Skeletal muscle cell (primary cell): ENCODE measurements at regions not wholly inside any gene's neighbourhood (a gene's known extent, or its start where the extent isn't known, plus 50 kb on each side); places are given as distances from the start of the nearest gene placed in this dataset.

Source experiments
- DNase-seq: peaks from one replicate; pipeline ENCODE4 v3.0.0-alpha.2; 2010; ENCODE audit warnings: low read depth
- H3K4me3 ChIP-seq: 2 replicates; pipeline ENCODE4 v1.5.1; 2011; ENCODE audit warnings: low read depth, mild to moderate bottlenecking, control low read depth, low read length, moderate library complexity

DNA sequence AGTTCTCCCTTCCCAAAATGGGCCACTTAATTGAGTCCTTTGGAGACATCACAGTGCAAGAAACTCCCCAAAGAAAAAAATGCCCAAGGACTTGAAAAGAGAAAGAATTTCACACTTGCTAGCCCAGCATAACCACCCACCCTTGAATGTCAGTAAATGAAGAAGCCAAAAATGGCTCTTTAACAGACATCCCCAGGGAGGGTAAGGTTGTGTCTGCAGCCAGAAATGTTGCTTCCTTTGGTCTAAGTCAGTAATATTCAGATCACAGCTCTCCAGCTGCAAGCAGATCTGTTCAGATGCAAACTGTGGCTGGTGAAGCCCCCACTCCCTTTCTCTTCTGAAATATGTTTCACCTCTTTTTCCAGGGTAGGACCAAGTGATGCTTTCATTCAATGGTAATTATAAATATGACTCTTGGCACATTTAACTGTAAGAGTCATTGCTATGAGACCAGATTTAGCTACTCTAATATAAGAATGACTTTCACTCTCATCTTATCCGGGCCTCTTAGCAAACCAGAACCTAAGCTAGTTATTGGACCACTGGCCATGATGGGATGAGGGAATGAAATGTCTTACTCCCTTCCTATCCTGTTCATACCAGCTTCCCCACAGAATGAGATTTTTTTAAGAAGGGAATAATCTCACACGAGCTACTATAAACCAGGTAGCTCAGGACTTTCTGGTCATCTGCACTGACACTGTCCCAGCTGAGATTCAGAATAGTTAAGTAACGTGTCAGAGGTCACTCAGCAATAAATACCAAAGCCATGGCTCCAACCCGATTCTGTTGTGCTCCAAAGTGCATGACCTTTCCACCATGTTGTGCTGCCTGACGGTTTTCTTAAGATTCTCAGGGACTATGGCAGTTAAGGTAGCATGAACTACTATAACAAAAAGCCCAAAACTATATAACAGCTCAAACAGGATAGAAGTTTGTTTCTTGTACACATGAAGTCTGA lies 234.1 kb downstream of the FOXO1 start:
- no peak overlapping the region for H3K4me3 ChIP-seq
- DNase-seq = no peak

DNA sequence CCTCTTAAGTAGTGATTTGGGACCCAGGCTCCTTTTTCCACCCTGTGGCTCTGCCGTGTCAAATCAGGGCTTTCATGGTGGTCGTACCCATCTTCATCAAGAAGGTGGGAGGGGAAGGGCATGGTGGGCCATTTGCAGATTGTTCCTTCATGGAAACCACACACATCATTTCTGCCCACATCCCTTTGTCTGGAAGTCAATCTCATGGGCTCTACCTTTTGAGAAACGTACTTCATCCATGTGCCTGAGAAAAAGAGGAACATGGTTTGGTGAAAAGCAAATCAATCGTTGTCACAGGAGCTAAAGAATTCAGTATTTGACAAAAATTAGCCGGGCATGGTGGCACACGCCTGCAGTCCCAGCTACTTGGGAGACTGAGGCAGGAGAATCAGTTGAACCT lies 233.4 kb downstream of the FOXO1 start:
- no peak overlapping the region for H3K4me3 ChIP-seq
- no peak for DNase-seq

DNA sequence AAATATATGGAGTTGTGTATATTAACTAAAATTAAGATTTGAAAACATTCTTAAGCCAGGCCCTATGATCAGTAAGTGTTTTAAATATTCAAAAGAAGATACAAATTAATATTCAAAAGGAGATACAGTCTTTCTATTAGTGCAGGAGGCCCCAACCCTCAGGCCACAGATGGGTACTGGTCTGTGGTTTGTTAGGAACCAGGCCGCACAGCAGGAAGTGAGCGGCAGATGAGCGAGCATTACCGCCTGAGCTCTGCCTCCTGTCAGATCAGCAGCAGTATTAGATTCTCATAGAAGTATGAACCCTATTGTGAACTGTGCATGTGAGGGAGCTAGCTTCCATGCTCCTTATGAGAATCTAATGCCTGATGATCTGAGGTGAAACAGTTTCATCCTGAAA lies 232.9 kb downstream of the FOXO1 start:
- no peak for DNase-seq
- H3K4me3 ChIP-seq = no peak overlapping the region

DNA sequence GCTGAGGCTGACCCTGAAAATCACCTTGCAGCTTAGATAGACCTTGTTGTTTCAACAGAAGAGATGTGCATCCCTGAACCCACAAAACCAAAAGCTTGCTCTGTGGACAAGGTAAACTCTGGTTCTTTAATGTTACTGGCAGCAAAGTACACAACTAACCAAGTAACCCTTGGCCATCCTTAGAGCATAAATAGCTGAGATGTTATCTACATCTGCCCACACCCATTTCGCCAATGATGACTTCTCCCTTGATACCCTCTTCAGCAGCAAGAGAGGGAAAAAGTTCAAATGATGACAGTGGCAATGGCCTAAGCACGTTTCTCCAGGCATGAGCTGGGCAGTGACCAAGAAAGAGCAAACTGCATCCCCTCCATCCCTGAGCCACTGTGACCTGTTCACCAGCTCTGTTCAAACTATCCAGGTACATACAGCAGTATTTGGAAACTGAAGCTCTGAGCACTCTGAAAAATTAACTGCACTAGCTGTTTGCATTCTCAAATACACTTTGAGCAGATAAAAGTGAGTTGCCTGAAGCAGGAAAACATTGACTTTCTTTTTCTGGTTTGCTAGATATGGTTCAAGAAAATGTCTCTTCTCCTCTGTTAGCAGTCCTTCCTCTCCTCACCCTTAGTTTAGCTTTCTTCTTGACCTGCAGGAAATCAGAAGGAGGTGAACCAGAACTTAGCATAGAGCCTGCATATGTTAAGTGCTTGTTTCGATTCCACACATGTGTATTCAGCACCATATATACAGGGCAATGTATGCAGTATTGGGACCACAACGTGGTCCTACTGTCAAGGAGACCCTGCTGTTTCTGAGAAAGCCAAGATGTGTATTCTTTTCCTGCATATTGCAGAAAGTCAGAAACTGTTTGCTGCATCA lies 231.7 kb downstream of the FOXO1 start:
- DNase-seq = no peak
- no peak overlapping the region for H3K4me3 ChIP-seq

DNA sequence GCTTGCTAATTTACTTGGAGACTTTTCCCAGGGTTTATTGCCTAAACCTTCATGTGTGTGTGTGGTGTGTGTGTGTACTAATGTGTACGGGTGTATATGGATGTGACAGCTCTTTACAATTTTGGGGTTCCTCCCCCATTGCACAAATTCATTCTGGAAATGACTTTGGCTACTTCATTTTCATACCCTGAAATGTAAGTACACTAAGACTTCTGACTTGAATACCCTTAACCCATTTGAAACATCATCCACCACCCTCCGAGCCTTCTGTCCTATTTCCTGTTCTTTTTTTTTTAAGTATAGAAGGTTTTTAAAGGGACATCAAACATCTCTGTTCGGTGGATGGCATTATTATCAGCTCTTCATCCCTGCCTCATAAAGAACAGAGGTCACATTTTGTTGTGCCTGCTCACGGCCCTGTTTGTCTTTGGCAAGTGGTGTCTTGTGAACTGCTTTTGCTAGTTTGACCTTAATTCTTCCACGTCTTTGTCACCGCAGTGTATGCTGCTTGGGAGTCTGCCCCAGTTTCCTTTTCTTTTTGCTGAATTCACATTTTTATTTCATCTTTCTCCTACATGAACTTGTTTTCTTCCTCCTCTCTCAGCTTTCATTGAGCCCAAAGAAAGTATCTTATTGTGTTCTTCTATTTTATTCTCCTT lies 228.3 kb downstream of the FOXO1 start:
- DNase-seq = no peak
- H3K4me3 ChIP-seq = no peak overlapping the region

DNA sequence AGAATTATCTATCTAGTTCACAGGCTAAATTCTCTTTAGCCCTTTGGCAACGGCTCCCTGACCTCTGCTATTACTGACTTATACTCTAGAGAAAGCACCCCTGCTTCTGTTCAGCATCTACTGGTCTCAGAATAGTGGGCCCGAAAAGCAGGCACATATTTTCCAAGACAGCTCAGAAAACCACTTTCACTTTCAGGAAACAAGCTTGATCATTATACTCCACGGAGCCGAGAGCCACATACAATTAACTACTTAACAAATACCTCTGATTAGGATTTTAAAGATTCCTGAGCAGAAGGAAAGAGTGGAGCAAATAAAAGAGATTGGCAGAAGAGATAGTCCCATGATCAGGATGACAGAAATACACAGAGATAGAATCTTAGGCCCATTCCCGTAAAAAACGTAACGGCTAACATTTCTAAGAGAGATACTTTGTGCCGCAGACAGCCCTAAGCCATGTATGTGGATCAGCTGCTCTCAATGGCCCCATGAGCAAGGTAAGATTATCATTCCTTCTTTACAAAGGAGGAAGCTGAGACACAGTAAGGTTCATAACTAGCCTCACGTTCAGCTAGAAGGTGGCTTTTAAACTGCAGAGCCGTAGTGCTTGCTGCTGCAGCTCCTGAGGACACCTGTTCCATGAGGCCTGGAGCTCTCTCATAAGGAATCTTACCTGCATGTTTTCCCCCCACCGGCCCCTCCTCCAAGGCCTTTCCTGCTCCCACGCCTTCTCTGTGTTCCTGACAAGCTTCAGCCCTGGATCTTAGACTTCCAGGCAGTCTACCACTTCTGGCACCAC lies 227.2 kb downstream of the FOXO1 start:
- H3K4me3 ChIP-seq = no peak overlapping the region
- DNase-seq = no peak

DNA sequence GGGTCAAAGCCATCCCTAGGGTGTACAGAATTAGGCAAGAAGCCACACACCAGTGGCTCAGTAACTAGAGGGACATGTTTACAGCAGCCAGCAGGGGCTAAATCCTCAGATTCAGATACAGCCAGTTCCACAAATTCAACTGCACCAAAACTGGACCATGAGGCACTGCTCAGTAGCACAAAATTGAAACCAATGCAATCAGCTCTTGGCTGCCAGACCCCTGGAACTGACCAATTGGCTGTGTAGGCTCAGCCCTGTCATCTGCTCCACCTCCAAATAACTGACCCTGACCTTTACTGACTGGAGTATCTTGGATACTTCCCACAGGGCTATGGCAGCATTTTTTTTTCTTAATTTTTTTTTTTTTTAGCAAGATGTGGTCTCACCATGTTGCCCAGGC lies 226.5 kb downstream of the FOXO1 start:
- no peak overlapping the region for H3K4me3 ChIP-seq
- no peak for DNase-seq

DNA sequence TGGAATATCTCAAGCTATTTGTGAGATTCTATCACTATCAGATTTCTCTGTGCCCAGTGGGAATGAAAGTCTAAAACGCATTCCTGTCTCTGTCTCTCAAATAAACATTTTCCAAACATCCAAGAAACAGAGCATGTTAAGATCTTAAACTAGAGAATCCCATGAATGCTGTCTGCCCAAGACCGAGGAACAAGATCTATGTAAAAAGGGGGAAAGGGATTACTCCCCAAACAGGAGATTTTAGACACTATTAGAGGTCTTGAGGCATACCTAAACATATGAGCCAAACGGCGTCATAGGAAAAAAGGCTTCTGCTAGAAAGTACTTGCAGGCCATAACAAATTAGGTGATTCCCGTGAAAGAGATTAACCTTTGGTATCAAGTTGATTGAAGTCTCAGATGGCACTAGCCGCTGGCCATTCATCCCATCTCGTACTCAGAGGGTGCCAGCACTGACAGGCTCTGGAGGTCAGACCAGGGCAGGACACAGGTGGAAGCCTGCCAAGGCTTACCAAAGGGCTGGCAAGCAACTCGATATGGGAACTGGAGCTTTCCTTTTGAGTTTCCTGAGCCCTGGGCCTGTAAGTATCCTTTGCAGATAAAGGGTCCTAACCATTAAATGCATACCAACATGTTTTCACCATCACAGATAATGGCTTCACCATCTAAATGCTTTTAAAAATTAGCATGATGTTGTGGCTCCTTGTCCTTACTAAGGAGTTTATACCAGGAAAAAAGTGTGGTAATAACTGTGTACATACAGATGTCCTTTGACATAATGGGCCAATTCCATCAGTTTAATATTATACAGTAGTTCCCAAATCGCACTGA lies 225.2 kb downstream of the FOXO1 start:
- no peak overlapping the region for H3K4me3 ChIP-seq
- DNase-seq = no peak

DNA sequence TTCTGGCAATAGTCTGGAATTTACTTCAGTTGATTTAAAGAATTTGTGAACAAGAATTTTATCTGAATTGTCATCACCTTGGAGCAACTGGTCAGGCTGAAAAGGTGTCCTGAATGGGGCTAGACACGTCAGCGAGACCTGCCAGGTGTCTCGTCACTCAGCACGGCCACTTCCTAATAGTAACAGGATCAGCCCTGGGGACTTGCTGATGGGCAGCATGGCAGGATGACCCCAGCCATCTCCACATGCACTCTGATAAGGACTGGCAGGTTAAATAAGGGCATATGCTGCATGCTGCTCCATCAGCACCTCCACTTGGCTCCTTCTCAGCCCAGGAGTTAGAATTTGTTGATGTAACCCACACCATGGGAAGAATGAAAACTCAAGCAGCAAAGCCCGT lies 224.2 kb downstream of the FOXO1 start:
- H3K4me3 ChIP-seq = no peak overlapping the region
- DNase-seq = no peak

DNA sequence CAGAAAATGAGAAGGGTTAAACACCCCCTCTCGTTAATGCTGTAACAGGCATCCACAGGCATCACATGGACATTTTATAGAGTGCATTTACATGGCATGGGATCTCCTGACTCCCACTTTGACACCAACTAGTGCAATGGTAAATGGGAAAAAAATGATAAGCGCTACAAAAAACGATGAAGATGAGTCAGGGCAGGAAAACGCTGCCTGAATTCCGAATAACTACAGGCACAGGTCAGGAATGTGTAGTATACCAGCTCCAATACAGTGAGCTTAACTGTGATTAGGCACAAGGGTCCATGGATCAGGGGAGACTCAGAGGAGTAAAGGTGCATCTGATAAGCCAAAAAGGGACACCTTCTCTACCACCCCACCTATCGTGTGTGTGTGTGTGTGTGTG lies 223.6 kb downstream of the FOXO1 start:
- no peak for DNase-seq

DNA sequence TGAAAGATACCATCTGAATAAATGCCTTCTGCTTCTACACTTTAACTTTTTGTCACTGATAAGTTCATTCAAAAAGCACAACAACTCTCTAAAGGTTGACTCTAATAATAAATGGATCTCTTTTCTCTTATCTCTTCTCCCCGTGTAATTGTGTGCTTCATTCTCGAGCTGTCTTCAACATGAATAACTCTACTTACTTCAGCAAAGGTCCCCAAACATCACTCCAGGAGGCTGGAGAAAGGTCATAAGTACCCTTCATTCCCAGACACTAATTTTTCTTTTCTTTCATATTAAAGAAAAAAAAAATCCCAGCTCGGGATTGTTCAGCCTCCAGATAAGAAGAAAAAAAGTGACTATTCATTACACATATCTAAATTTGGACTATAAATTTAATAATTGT lies 222.2 kb downstream of the FOXO1 start:
- DNase-seq = no peak
- no peak overlapping the region for H3K4me3 ChIP-seq

More for the DNA sequence above, 223.6 kb downstream of the FOXO1 start:
- no peak overlapping the region for H3K4me3 ChIP-seq

DNA sequence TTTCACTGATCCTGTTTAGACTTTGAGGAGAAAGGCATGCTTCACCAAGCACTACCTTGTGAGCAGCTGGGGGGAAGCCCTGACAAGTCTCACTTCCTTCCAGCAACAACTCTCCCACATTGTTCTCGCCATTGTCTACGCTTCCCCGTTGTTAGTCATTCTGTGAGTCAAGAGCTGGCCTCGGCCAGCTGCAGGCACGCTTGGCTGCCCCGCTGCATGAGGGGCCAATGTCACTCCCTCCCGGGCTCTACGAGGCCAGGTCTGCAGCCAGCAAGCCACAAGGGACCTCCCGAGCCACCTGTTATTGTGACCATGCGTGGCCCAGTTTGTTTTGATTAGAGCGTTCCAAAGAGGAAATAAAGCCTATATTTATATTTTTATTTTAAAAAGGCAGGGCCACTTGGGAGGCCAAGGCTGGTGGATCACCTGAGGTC lies 220.9 kb downstream of the FOXO1 start:
- no peak for DNase-seq
- no peak overlapping the region for H3K4me3 ChIP-seq

DNA sequence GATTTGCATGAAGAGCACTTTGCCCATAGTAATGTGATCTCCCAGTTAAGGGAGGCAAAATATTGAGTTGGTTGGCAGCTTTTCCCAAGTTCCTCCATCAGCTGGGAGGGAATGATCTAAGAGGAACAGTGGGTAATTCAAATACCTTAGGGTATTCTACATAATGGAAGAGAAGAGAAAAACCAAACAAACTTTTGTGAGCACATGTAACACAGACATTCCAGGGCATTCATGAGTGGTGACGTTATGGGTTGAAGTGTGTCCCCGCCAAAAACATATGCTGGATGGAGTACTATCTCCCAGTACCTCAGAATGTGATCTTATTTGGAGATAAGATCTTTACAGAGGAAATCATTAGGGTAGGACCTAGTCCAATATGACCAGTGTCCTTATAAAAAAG lies 220.1 kb downstream of the FOXO1 start:
- DNase-seq = no peak
- H3K4me3 ChIP-seq = no peak overlapping the region

DNA sequence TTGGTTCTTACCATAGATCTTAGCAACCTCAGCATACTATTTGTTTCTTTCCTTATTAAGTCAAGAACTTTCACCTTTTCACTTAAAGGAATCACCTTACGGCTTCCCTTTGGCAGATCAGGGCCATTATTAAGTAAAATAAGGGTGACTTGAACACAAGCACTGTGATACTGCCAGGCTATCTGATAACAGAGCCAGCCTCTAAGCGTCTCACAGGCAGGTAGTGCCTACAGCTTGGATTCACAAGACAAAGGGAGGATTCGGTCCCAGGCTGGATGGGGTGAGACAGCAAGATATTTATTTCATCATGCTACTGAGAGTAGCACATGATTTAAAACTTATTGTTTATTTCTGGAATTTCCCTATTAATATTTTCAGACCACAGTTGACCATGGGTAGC lies 218.6 kb downstream of the FOXO1 start:
- DNase-seq = no peak
- H3K4me3 ChIP-seq = no peak overlapping the region

DNA sequence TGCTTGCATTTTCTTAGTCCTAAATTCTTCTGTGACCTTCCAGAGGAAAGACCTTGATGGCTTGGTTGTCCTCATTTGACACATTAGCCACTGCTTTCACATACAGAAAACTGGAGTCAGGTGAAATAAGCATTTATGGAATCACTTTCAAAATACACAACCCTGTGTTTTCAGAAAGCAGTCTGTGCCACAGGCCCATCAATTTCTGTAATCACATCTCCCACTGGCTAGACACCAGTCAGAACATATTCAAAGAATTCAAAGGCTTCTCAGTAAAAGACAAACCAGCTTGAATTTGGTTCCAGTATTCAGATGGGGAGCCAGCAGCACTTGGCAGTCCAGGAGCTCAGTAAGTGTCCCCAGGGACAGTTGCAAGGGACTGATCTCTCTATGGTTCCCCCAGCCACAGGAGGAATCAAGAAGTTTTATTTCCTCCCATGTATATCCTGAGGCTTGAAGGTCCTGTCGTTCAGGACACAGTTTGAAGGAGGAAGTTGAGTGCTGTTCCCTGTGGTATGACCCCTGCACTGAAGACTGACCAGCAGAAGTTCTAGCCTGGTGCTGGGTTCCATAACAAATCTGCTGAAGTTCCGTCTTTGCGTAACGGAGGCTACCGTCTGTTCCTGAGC lies 214.3 kb downstream of the FOXO1 start:
- DNase-seq = no peak
- no peak overlapping the region for H3K4me3 ChIP-seq

DNA sequence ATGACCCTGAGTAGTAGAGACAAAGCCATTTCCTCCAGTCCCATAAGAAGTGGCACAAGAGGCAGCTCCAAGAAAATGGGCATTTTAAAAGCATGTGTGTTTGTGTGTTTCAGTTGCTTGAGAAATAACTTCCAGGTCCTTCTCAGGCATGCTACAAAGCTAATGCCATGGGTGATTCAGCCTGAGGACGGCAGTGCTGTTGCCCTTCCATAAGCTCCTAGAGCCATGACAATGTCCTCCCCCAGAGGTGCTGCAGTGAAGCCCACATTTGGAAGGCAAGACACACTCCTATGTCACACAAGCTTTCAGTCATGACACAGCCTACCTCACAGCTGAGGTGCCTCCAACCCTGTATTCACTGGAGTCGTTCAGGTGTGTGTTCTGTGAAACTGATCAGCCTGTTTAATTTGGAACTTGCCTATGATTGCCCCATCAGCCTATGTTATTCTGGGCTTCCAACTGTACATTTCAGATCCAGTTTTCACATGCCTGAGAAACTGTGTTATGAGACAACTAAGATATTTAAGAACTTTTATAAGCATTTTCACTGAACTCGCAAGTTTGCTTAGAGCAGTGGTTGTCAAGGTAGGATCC lies 213.6 kb downstream of the FOXO1 start:
- no peak for DNase-seq
- no peak overlapping the region for H3K4me3 ChIP-seq

DNA sequence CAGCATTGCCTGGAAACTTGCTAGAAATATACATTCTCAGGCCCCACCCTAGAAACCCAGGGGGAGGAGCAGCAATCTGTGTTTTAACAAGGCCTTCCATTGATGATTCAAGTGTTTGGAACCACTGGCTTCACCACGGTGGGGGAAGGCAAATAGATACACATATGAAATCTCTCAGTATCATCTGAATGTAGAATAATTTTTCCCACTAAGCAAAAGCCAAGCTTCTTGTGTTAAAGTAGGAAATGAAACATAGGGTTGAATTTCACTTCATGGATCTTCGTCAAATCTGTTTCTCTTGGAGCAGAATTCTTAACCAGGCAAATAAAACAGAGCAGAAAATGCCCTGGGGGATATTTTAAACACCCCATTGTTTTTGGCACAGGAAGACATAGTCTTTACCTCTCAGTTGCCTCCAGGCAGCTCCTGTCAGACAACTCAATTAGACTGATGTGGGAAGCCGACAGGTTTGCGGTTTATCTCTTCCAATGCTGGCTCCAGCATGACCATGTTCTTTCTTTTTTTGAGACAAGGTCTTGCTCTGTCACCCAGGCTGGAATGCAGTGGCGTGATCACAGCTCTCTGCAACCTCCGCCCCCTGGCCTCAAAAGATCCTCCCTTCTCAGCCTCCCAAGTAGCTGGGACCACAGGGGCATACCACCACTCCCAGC lies 213.0 kb downstream of the FOXO1 start:
- DNase-seq = no peak
- no peak overlapping the region for H3K4me3 ChIP-seq
